ENCODE measurements at regions not wholly inside any gene's neighbourhood (a gene's known extent, or its start where the extent isn't known, plus 50 kb on each side); places are given as distances from the start of the nearest gene placed in this dataset.

- no peak for TF ChIP-seq CTCF (conservative IDR thresholded peaks at IDR 0.05)
- no peak for TF ChIP-seq EZH2 (IDR thresholded peaks at IDR 0.05; ENCODE audit: low read depth)
Observed at GRCh38 chrX:40527543-40527942, 53.2 kb upstream of the ATP6AP2 start.

Measured in PC-9 (cell line).